ENCODE measurements at regions not wholly inside any gene's neighbourhood (a gene's known extent, or its start where the extent isn't known, plus 50 kb on each side); places are given as distances from the start of the nearest gene placed in this dataset.

GRCh38 chr15:29205186-29205585, 64.4 kb downstream of the NSMCE3 start:
- TF ChIP-seq, protein P1, sequence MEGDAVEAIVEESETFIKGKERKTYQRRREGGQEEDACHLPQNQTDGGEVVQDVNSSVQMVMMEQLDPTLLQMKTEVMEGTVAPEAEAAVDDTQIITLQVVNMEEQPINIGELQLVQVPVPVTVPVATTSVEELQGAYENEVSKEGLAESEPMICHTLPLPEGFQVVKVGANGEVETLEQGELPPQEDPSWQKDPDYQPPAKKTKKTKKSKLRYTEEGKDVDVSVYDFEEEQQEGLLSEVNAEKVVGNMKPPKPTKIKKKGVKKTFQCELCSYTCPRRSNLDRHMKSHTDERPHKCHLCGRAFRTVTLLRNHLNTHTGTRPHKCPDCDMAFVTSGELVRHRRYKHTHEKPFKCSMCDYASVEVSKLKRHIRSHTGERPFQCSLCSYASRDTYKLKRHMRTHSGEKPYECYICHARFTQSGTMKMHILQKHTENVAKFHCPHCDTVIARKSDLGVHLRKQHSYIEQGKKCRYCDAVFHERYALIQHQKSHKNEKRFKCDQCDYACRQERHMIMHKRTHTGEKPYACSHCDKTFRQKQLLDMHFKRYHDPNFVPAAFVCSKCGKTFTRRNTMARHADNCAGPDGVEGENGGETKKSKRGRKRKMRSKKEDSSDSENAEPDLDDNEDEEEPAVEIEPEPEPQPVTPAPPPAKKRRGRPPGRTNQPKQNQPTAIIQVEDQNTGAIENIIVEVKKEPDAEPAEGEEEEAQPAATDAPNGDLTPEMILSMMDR (IDR thresholded peaks at IDR 0.05): no peak
- TF ChIP-seq EP300 (IDR thresholded peaks at IDR 0.05; ENCODE audit: borderline replicate concordance in 1 of 2, low read depth in 1 of 2, low read length in 1 of 2) (no peak), MXI1 (IDR thresholded peaks at IDR 0.05; ENCODE audit: low read depth, low read length) (no peak), RFX5 (IDR thresholded peaks at IDR 0.05; ENCODE audit: low read length) (no peak), POLR2AphosphoS5 (IDR thresholded peaks at IDR 0.05; ENCODE audit: low read depth, low read length) (no peak), RCOR1 (IDR thresholded peaks at IDR 0.05; ENCODE audit: low read length) (no peak), YY1 (IDR thresholded peaks at IDR 0.05; ENCODE audit: low read depth) (no peak), MAX (IDR thresholded peaks at IDR 0.05; ENCODE audit: low read depth) (no peak), NFIC (IDR thresholded peaks at IDR 0.05; ENCODE audit: borderline replicate concordance) (no peak), FOSL2 (IDR thresholded peaks at IDR 0.05; ENCODE audit: borderline replicate concordance, low read depth) (no peak), CHD2 (IDR thresholded peaks at IDR 0.05; ENCODE audit: low read length, partially characterized antibody) (no peak), SIN3A (IDR thresholded peaks at IDR 0.05; ENCODE audit: borderline replicate concordance, low read depth, low read length) (no peak)
- TF ChIP-seq, protein P2, sequence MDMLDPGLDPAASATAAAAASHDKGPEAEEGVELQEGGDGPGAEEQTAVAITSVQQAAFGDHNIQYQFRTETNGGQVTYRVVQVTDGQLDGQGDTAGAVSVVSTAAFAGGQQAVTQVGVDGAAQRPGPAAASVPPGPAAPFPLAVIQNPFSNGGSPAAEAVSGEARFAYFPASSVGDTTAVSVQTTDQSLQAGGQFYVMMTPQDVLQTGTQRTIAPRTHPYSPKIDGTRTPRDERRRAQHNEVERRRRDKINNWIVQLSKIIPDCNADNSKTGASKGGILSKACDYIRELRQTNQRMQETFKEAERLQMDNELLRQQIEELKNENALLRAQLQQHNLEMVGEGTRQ (IDR thresholded peaks at IDR 0.05; ENCODE audit: borderline replicate concordance, low read depth, low read length): no peak
